ENCODE measurements at regions not wholly inside any gene's neighbourhood (a gene's known extent, or its start where the extent isn't known, plus 50 kb on each side); places are given as distances from the start of the nearest gene placed in this dataset.

GRCh38 chr13:109884462-109884861 is 98.1 kb upstream of the IRS2 start:
- no peak overlapping the region for H3K4me3 ChIP-seq (ENCODE audit: low read length in 2 of 2)
- H3K4me1 ChIP-seq (ENCODE audit: control insufficient read depth in 1 of 2, insufficient read depth in 2 of 2, low read length in 2 of 2), result no peaks in the 10 kb centered on the region
- DNase-seq (no peak), ATAC-seq (ENCODE audit: low FRiP score) (no peak)
- intact Hi-C loops (cut with DNase I), result no loop called here
- H3K9me3 ChIP-seq (ENCODE audit: control insufficient read depth, low read length), result no peaks in the 10 kb centered on the region
- no peaks in the 10 kb centered on the region for H3K27me3 ChIP-seq (ENCODE audit: control insufficient read depth in 1 of 2, insufficient read depth in 2 of 2, low read length in 1 of 2)
- 90 to 91% methylated on average over 1 of the region's 1 CpG for WGBS, 2 donors
- no peak overlapping the region for H3K27ac ChIP-seq (ENCODE audit: low read depth in 1 of 2, low read length in 2 of 2)
- no peaks in the 10 kb centered on the region for H3K36me3 ChIP-seq (ENCODE audit: control insufficient read depth in 1 of 2, insufficient read depth in 2 of 2, low read length in 1 of 2)

- Histone ChIP-seq H3K36me3 (ENCODE audit: control insufficient read depth in 1 of 2, insufficient read depth in 2 of 2, low read length in 1 of 2) (no peaks in the 10 kb centered on the region), H3K27ac (ENCODE audit: low read depth in 1 of 2, low read length in 2 of 2) (no peak overlapping the region), H3K27me3 (ENCODE audit: control insufficient read depth in 1 of 2, insufficient read depth in 2 of 2, low read length in 1 of 2) (no peaks in the 10 kb centered on the region), H3K9me3 (ENCODE audit: control insufficient read depth, low read length) (no peaks in the 10 kb centered on the region), H3K4me3 (ENCODE audit: low read length in 2 of 2) (no peak overlapping the region), H3K4me1 (ENCODE audit: control insufficient read depth in 1 of 2, insufficient read depth in 2 of 2, low read length in 2 of 2) (no peaks in the 10 kb centered on the region)
- ATAC-seq (ENCODE audit: low FRiP score), result no peak
- WGBS, 2 donors, result 90% methylated on average over 20 of the region's 20 CpGs
- intact Hi-C loops (cut with DNase I), result no loop called here
- no peak for DNase-seq
These were observed 97.1 kb upstream of the IRS2 start for GRCh38 chr13:109883181-109884180.

DNA sequence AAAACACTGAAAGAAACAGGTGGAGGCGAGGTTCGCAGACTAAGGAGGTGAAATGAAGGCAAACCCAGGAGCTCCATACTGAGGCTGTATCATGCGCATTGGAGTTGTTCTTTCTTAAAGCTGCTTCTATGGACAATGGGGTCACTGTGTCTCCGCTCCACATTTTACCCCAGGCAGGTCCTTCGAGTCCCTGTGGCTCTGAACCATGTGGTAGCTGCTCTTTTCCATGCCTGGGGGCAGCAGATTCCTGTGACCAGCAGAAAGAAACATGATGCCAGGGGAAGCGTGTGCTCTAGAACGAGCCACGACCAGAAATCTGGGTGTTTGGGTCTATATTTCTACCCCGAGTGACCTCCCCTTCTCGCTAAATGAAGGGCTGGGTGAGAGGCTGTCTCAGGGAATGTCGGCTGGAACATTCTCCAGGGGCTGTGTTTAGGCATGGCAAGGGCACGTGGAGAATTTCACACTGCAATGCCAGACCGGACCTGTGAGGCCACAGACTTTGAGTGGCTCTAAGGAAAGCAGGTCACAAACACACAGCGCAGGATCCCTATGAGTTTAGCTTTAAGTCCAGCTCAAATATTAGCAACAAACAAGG is 95.7 kb upstream of the IRS2 start:
- H3K4me3 ChIP-seq (ENCODE audit: low read length in 2 of 2), result no peak overlapping the region
- no peak for ATAC-seq (ENCODE audit: low FRiP score)
- no peaks in the 10 kb centered on the region for H3K27me3 ChIP-seq (ENCODE audit: control insufficient read depth in 1 of 2, insufficient read depth in 2 of 2, low read length in 1 of 2)
- H3K9me3 ChIP-seq (ENCODE audit: control insufficient read depth, low read length), result no peaks in the 10 kb centered on the region
- no peak overlapping the region for H3K27ac ChIP-seq (ENCODE audit: low read depth in 1 of 2, low read length in 2 of 2)
- no peaks in the 10 kb centered on the region for H3K36me3 ChIP-seq (ENCODE audit: control insufficient read depth in 1 of 2, insufficient read depth in 2 of 2, low read length in 1 of 2)
- H3K4me1 ChIP-seq (ENCODE audit: control insufficient read depth in 1 of 2, insufficient read depth in 2 of 2, low read length in 2 of 2), result no peaks in the 10 kb centered on the region
- WGBS, 2 donors, result 81 to 84% methylated on average over 14 of the region's 14 CpGs
- DNase-seq, result no peak
- intact Hi-C loops (cut with DNase I), result no loop called here

- H3K27ac ChIP-seq (ENCODE audit: low read depth in 1 of 2, low read length in 2 of 2), result no peak overlapping the region
- no peak for DNase-seq
- H3K4me1 ChIP-seq (ENCODE audit: control insufficient read depth in 1 of 2, insufficient read depth in 2 of 2, low read length in 2 of 2), result no peaks in the 10 kb centered on the region
- WGBS, 2 donors, result 96 to 97% methylated on average over 14 of the region's 14 CpGs
- H3K27me3 ChIP-seq (ENCODE audit: control insufficient read depth in 1 of 2, insufficient read depth in 2 of 2, low read length in 1 of 2), result no peaks in the 10 kb centered on the region
- H3K9me3 ChIP-seq (ENCODE audit: control insufficient read depth, low read length), result no peaks in the 10 kb centered on the region
- ATAC-seq (ENCODE audit: low FRiP score), result no peak
- intact Hi-C loops (cut with DNase I), result no loop called here
- H3K36me3 ChIP-seq (ENCODE audit: control insufficient read depth in 1 of 2, insufficient read depth in 2 of 2, low read length in 1 of 2), result no peaks in the 10 kb centered on the region
- no peak overlapping the region for H3K4me3 ChIP-seq (ENCODE audit: low read length in 2 of 2)
These were observed 95.0 kb upstream of the IRS2 start for GRCh38 chr13:109881347-109881725.

DNA sequence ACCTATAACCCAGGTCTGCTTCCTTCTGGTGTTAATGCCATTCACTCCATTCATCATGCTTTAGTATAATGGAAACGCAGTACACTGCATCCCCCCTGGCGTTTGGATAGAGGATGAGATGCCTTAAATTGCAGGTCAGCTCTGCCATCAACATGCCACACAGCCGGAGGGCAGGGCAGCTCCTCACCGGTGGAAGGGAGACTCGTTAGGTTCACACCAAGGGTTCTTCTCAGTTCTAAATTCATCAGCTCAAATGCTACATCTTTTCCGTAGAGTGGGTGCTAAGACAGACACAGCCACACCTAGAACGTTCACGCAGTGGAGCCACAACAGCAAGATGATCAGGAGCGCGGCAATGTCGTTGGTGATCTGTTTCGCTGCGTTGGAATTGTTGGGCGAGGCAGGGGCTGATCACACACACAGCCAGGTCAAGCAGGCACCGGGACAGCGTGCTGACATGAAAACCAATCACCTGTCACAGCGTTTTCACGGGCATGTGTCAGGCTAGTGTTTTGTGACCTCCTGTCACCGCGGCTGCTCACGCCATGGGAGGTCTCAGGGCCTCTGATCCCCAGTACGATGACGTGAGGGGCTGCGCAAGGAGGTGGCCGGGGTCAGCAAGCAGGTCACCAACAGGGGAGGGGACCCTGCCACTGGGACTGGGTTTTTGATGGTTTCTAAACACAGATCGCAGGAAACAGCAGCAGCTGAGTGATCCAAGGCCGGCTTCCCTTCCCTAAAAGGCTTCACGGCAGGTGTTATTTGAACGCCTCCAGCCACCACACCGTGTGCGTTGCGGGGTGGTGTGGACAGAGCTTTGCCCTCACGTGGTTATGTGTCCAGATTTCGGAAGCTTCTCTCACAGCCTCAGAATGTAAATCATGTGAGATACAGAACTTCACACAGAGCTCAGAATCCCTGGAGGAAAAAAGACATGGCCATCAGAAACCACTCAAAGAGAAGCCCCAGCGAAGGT is 94.3 kb upstream of the IRS2 start:
- H3K27ac ChIP-seq (ENCODE audit: low read depth in 1 of 2, low read length in 2 of 2), result no peak overlapping the region
- ATAC-seq (ENCODE audit: low FRiP score), result no peak
- H3K4me1 ChIP-seq (ENCODE audit: control insufficient read depth in 1 of 2, insufficient read depth in 2 of 2, low read length in 2 of 2), result peaks cover 0 to 3% of the 10 kb centered on the region in 2 donors
- no peak overlapping the region for H3K4me3 ChIP-seq (ENCODE audit: low read length in 2 of 2)
- H3K9me3 ChIP-seq (ENCODE audit: control insufficient read depth, low read length), result no peaks in the 10 kb centered on the region
- H3K27me3 ChIP-seq (ENCODE audit: control insufficient read depth in 1 of 2, insufficient read depth in 2 of 2, low read length in 1 of 2), result no peaks in the 10 kb centered on the region
- intact Hi-C loops (cut with DNase I), result no loop called here
- H3K36me3 ChIP-seq (ENCODE audit: control insufficient read depth in 1 of 2, insufficient read depth in 2 of 2, low read length in 1 of 2), result no peaks in the 10 kb centered on the region
- WGBS, 2 donors, result 91 to 92% methylated on average over 35 of the region's 35 CpGs
- no peak for DNase-seq

DNA sequence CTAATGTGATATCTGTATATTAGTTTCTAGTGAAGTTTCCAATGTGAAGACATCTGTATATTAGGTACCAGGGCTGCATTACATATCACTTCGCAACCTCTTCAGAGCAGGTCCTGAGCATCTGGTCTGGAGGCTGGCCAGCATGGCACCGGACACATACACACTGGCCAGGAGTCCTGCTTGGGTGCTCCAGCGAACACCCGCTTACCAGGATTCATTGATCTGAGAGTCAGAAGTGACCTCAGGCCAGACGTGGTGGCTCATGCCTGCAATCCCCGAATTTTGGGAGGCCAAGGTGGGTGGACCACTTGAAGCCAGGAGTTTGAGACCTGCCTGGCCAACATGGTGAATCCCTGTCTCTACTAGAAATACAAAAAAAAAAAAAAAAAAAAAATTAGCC is 93.0 kb upstream of the IRS2 start:
- WGBS, 2 donors, result 88 to 92% methylated on average over 6 of the region's 6 CpGs

DNA sequence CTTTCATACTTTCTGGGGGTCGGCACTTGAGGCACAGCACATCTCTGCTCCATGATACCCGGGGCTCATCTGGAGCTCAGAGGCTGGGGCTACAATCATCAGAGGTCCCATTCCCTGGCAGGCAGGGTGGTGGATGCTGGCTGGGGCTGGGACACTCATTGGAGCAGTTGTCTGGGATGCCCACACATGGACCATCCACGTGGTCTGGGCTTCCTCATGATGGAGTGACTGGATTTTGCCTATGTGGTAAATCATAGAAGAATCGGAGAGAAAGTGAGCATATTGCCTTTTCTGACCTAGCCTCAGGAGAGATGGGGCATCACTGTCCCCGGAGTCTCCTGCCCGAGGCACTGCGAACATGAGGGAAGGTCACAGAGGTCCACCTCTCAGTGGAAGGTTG is 91.4 kb upstream of the IRS2 start:
- H3K27me3 ChIP-seq (ENCODE audit: control insufficient read depth in 1 of 2, insufficient read depth in 2 of 2, low read length in 1 of 2), result no peaks in the 10 kb centered on the region
- H3K36me3 ChIP-seq (ENCODE audit: control insufficient read depth in 1 of 2, insufficient read depth in 2 of 2, low read length in 1 of 2), result no peaks in the 10 kb centered on the region
- no peak for DNase-seq
- no peak overlapping the region for H3K4me3 ChIP-seq (ENCODE audit: low read length in 2 of 2)
- no peaks in the 10 kb centered on the region for H3K9me3 ChIP-seq (ENCODE audit: control insufficient read depth, low read length)
- no peak for ATAC-seq (ENCODE audit: low FRiP score)
- intact Hi-C loops (cut with DNase I), result loop anchor here in 1 of 2 donors (5.0 kb wide), 1 partner anchor 39 kb away; no protein-coding TSS in a partner anchor
- 92 to 96% methylated on average over 7 of the region's 7 CpGs for WGBS, 2 donors
- H3K4me1 ChIP-seq (ENCODE audit: control insufficient read depth in 1 of 2, insufficient read depth in 2 of 2, low read length in 2 of 2), result peaks cover 0 to 7% of the 10 kb centered on the region in 2 donors
- no peak overlapping the region for H3K27ac ChIP-seq (ENCODE audit: low read depth in 1 of 2, low read length in 2 of 2)

More for the DNA sequence above, 93.0 kb upstream of the IRS2 start:
- no peak for DNase-seq
- ATAC-seq (ENCODE audit: low FRiP score), result no peak
- no peaks in the 10 kb centered on the region for H3K27me3 ChIP-seq (ENCODE audit: control insufficient read depth in 1 of 2, insufficient read depth in 2 of 2, low read length in 1 of 2)
- H3K36me3 ChIP-seq (ENCODE audit: control insufficient read depth in 1 of 2, insufficient read depth in 2 of 2, low read length in 1 of 2), result no peaks in the 10 kb centered on the region
- H3K27ac ChIP-seq (ENCODE audit: low read depth in 1 of 2, low read length in 2 of 2), result no peak overlapping the region
- intact Hi-C loops (cut with DNase I), result loop anchor here in 1 of 2 donors (5.0 kb wide), 1 partner anchor 38 kb away; no protein-coding TSS in a partner anchor
- H3K9me3 ChIP-seq (ENCODE audit: control insufficient read depth, low read length), result no peaks in the 10 kb centered on the region
- H3K4me3 ChIP-seq (ENCODE audit: low read length in 2 of 2), result no peak overlapping the region
- peaks cover 0 to 6% of the 10 kb centered on the region in 2 donors for H3K4me1 ChIP-seq (ENCODE audit: control insufficient read depth in 1 of 2, insufficient read depth in 2 of 2, low read length in 2 of 2)

DNA sequence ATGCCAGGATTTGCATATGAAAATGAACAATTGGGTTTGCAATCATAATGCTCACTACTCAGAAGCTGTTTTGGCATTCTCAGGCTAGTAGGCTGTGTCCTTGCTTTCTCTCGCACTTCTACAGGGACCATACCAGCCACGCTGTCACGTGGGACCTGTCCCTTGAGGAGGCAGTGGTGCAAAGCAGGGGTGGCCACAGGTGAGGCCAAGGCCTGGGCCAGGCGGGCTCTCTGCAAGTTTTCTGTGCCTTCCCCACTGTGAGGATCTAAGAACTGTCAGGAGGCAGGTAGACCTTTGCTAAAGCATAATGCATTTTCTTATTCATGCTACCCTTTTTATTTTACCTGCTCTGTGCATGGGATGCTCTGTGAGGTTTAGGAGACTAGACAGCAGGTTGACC is 89.4 kb upstream of the IRS2 start:
- Histone ChIP-seq H3K36me3 (ENCODE audit: control insufficient read depth in 1 of 2, insufficient read depth in 2 of 2, low read length in 1 of 2) (no peaks in the 10 kb centered on the region), H3K9me3 (ENCODE audit: control insufficient read depth, low read length) (no peaks in the 10 kb centered on the region), H3K4me1 (ENCODE audit: control insufficient read depth in 1 of 2, insufficient read depth in 2 of 2, low read length in 2 of 2) (peaks cover 0 to 7% of the 10 kb centered on the region in 2 donors), H3K27ac (ENCODE audit: low read depth in 1 of 2, low read length in 2 of 2) (peak overlapping the region; percentile 29 to 85), H3K4me3 (ENCODE audit: low read length in 2 of 2) (no peak overlapping the region), H3K27me3 (ENCODE audit: control insufficient read depth in 1 of 2, insufficient read depth in 2 of 2, low read length in 1 of 2) (no peaks in the 10 kb centered on the region)
- no peak for DNase-seq
- intact Hi-C loops (cut with DNase I), result loop anchor here in 1 of 2 donors (5.0 kb wide), 1 partner anchor 42 kb away; no protein-coding TSS in a partner anchor
- peak; percentile 43 for ATAC-seq (ENCODE audit: low FRiP score)
- WGBS, 2 donors, result 69 to 88% methylated on average over 4 of the region's 4 CpGs

Data from aorta (tissue), 5 donors.